ENCODE measurements at regions not wholly inside any gene's neighbourhood (a gene's known extent, or its start where the extent isn't known, plus 50 kb on each side); places are given as distances from the start of the nearest gene placed in this dataset.

GRCh38 chr9:35540315-35540714 lies 50.4 kb downstream of the RUSC2 start:
- DNase-seq (ENCODE audit: low spot score): no peak
- peaks cover 6% of the 10 kb centered on the region for H3K4me1 ChIP-seq (ENCODE audit: insufficient read depth, poor library complexity, severe bottlenecking)
- no peak overlapping the region for H3K27ac ChIP-seq (ENCODE audit: poor library complexity, severe bottlenecking)
- no peak overlapping the region for H3K4me3 ChIP-seq (ENCODE audit: severe bottlenecking)
- H3K36me3 ChIP-seq (ENCODE audit: low read depth): no peaks in the 10 kb centered on the region; the same call in 1 of the 2 replicates
- no peaks in the 10 kb centered on the region for H3K9me3 ChIP-seq (ENCODE audit: severe bottlenecking)
- TF ChIP-seq CTCF (IDR thresholded peaks at IDR 0.05; ENCODE audit: poor library complexity, severe bottlenecking): no peak
- ATAC-seq (ENCODE audit: low read depth): no peak
- no peaks in the 10 kb centered on the region for H3K27me3 ChIP-seq (ENCODE audit: insufficient read depth, poor library complexity, severe bottlenecking)

- ATAC-seq (ENCODE audit: low read depth) (peak; percentile 17; the same call in 1 of the 3 replicates), DNase-seq (ENCODE audit: low spot score) (no peak)
- Histone ChIP-seq H3K4me3 (ENCODE audit: severe bottlenecking) (no peak overlapping the region), H3K9me3 (ENCODE audit: severe bottlenecking) (no peaks in the 10 kb centered on the region), H3K36me3 (ENCODE audit: low read depth) (peaks cover 6% of the 10 kb centered on the region), H3K27me3 (ENCODE audit: insufficient read depth, poor library complexity, severe bottlenecking) (no peaks in the 10 kb centered on the region), H3K4me1 (ENCODE audit: insufficient read depth, poor library complexity, severe bottlenecking) (no peaks in the 10 kb centered on the region), H3K27ac (ENCODE audit: poor library complexity, severe bottlenecking) (no peak overlapping the region)
- no peak for TF ChIP-seq CTCF (IDR thresholded peaks at IDR 0.05; ENCODE audit: poor library complexity, severe bottlenecking)
Measured at GRCh38 chr9:35546853-35547252, 56.9 kb downstream of the RUSC2 start.

GRCh38 chr9:35547889-35548418 lies 57.1 kb upstream of the TESK1 start:
- no peaks in the 10 kb centered on the region for H3K9me3 ChIP-seq (ENCODE audit: severe bottlenecking)
- no peak overlapping the region for H3K27ac ChIP-seq (ENCODE audit: poor library complexity, severe bottlenecking)
- TF ChIP-seq CTCF (IDR thresholded peaks at IDR 0.05; ENCODE audit: poor library complexity, severe bottlenecking): no peak
- H3K36me3 ChIP-seq (ENCODE audit: low read depth): peaks cover 6% of the 10 kb centered on the region
- H3K4me1 ChIP-seq (ENCODE audit: insufficient read depth, poor library complexity, severe bottlenecking): no peaks in the 10 kb centered on the region
- no peaks in the 10 kb centered on the region for H3K27me3 ChIP-seq (ENCODE audit: insufficient read depth, poor library complexity, severe bottlenecking)
- no peak for ATAC-seq (ENCODE audit: low read depth)
- no peak for DNase-seq (ENCODE audit: low spot score)
- H3K4me3 ChIP-seq (ENCODE audit: severe bottlenecking): no peak overlapping the region

GRCh38 chr9:35548571-35548970 lies 56.5 kb upstream of the TESK1 start:
- Histone ChIP-seq H3K4me1 (ENCODE audit: insufficient read depth, poor library complexity, severe bottlenecking) (peaks cover under 1% of the 10 kb centered on the region), H3K27ac (ENCODE audit: poor library complexity, severe bottlenecking) (no peak overlapping the region), H3K36me3 (ENCODE audit: low read depth) (peaks cover 6% of the 10 kb centered on the region), H3K9me3 (ENCODE audit: severe bottlenecking) (no peaks in the 10 kb centered on the region), H3K27me3 (ENCODE audit: insufficient read depth, poor library complexity, severe bottlenecking) (no peaks in the 10 kb centered on the region), H3K4me3 (ENCODE audit: severe bottlenecking) (no peak overlapping the region)
- DNase-seq (ENCODE audit: low spot score) (no peak), ATAC-seq (ENCODE audit: low read depth) (no peak)
- TF ChIP-seq CTCF (IDR thresholded peaks at IDR 0.05; ENCODE audit: poor library complexity, severe bottlenecking): no peak

GRCh38 chr9:35549441-35549840 lies 55.6 kb upstream of the TESK1 start:
- Histone ChIP-seq H3K4me3 (ENCODE audit: severe bottlenecking) (no peak overlapping the region), H3K9me3 (ENCODE audit: severe bottlenecking) (no peaks in the 10 kb centered on the region), H3K36me3 (ENCODE audit: low read depth) (peaks cover 10% of the 10 kb centered on the region), H3K4me1 (ENCODE audit: insufficient read depth, poor library complexity, severe bottlenecking) (peaks cover 2% of the 10 kb centered on the region), H3K27ac (ENCODE audit: poor library complexity, severe bottlenecking) (no peak overlapping the region), H3K27me3 (ENCODE audit: insufficient read depth, poor library complexity, severe bottlenecking) (no peaks in the 10 kb centered on the region)
- TF ChIP-seq CTCF (IDR thresholded peaks at IDR 0.05; ENCODE audit: poor library complexity, severe bottlenecking): no peak
- DNase-seq (ENCODE audit: low spot score) (no peak), ATAC-seq (ENCODE audit: low read depth) (no peak)

All from RWPE2 (cell line).